Trophoblast cell (in vitro differentiated cells and primary cell): ENCODE measurements at regions not wholly inside any gene's neighbourhood (a gene's known extent, or its start where the extent isn't known, plus 50 kb on each side); places are given as distances from the start of the nearest gene placed in this dataset.

Experiments
- DNase-seq, 2 donors: peaks; one replicate each; pipeline ENCODE4 v3.0.0-alpha.2; 2016
- H2AFZ ChIP-seq: 2 replicates; pipeline ENCODE4 v1.6.1; 2013; ENCODE audit warnings: low read length, moderate library complexity, mild to moderate bottlenecking; ENCODE audit not compliant: insufficient read depth, poor library complexity
- H2AK5ac ChIP-seq: 2 replicates; pipeline ENCODE4 v1.6.1; 2013; ENCODE audit warnings: mild to moderate bottlenecking, low read length
- H2BK120ac ChIP-seq: 2 replicates; pipeline ENCODE4 v1.6.1; 2013; ENCODE audit warnings: low read length, mild to moderate bottlenecking, moderate library complexity; ENCODE audit not compliant: insufficient read depth, poor library complexity
- H2BK12ac ChIP-seq: 2 replicates; pipeline ENCODE4 v1.6.1; 2013; ENCODE audit warnings: mild to moderate bottlenecking, low read length, moderate library complexity
- H2BK5ac ChIP-seq: 2 replicates; pipeline ENCODE4 v1.6.1; 2013; ENCODE audit warnings: low read length, low read depth, moderate library complexity, mild to moderate bottlenecking; ENCODE audit not compliant: poor library complexity
- H3K14ac ChIP-seq: 2 replicates; pipeline ENCODE4 v1.6.1; 2013; ENCODE audit warnings: mild to moderate bottlenecking, low read length
- H3K18ac ChIP-seq: 2 replicates; pipeline ENCODE4 v1.6.1; 2013; ENCODE audit warnings: mild to moderate bottlenecking, low read length
- H3K23ac ChIP-seq: 2 replicates; pipeline ENCODE4 v1.6.1; 2013; ENCODE audit warnings: low read length
- H3K27ac ChIP-seq: 2 replicates; pipeline ENCODE4 v1.5.1; 2013; ENCODE audit warnings: low read depth, mild to moderate bottlenecking, inconsistent platforms, low read length, moderate library complexity
- H3K27me3 ChIP-seq: 2 replicates; pipeline ENCODE4 v1.6.1; 2013; ENCODE audit warnings: inconsistent platforms, mild to moderate bottlenecking, low read length, moderate library complexity; ENCODE audit not compliant: insufficient read depth
- H3K36me3 ChIP-seq, 2 experiments: 1 replicate in 1 of 2; 2 replicates in 1 of 2; pipeline ENCODE4 v1.6.1; 2013; ENCODE audit warnings: low read length in 2 of 2, mild to moderate bottlenecking in 2 of 2, moderate library complexity in 1 of 2; ENCODE audit not compliant: insufficient read depth in 2 of 2, control insufficient read depth in 1 of 2
- H3K4ac ChIP-seq: 2 replicates; pipeline ENCODE4 v1.6.1; 2013; ENCODE audit warnings: low read depth, mild to moderate bottlenecking, low read length, moderate library complexity
- H3K4me1 ChIP-seq, 2 experiments: 1 replicate in 1 of 2; 2 replicates in 1 of 2; pipeline ENCODE4 v1.6.1; 2013; ENCODE audit warnings: low read length in 2 of 2, mild to moderate bottlenecking in 2 of 2, moderate library complexity in 1 of 2; ENCODE audit not compliant: insufficient read depth in 2 of 2, control insufficient read depth in 1 of 2
- H3K4me2 ChIP-seq: 2 replicates; pipeline ENCODE4 v1.6.1; 2013; ENCODE audit warnings: inconsistent platforms, mild to moderate bottlenecking, low read length, moderate library complexity
- H3K4me3 ChIP-seq: 2 replicates; pipeline ENCODE4 v1.5.1; 2013; ENCODE audit warnings: mild to moderate bottlenecking, low read depth, low read length, inconsistent platforms
- H3K79me1 ChIP-seq: one replicate; pipeline ENCODE4 v1.6.1; 2013; ENCODE audit warnings: low read length
- H3K79me2 ChIP-seq: 2 replicates; pipeline ENCODE4 v1.6.1; 2013; ENCODE audit warnings: low read length, mild to moderate bottlenecking; ENCODE audit not compliant: control insufficient read depth, insufficient read depth, poor library complexity
- H3K9ac ChIP-seq: 2 replicates; pipeline ENCODE4 v1.6.1; 2013; ENCODE audit warnings: mild to moderate bottlenecking, low read length
- H3K9me3 ChIP-seq: 2 replicates; pipeline ENCODE4 v1.6.1; 2013; ENCODE audit warnings: low read depth, mild to moderate bottlenecking, control low read depth, inconsistent platforms, low read length; ENCODE audit not compliant: insufficient read depth
- H4K12ac ChIP-seq: 2 replicates; pipeline ENCODE4 v1.6.1; 2013; ENCODE audit warnings: low read depth, mild to moderate bottlenecking, low read length, moderate library complexity
- H4K8ac ChIP-seq: 2 replicates; pipeline ENCODE4 v1.6.1; 2013; ENCODE audit warnings: low read depth, mild to moderate bottlenecking, low read length, moderate library complexity
- H4K91ac ChIP-seq: one replicate; pipeline ENCODE4 v1.6.1; 2013; ENCODE audit warnings: low read depth, mild to moderate bottlenecking, low read length, moderate library complexity
- WGBS: extraction: QIAGEN DNeasy Blood & Tissue Kit; methylation state at CpG from one replicate; pipeline ENCODE4 v1.1.7; 2013; ENCODE audit warnings: missing lambda C conversion rate; ENCODE audit not compliant: insufficient read length, insufficient coverage; ENCODE audit errors: extremely low coverage; 5-methylcytosine and 5-hydroxymethylcytosine counted together

DNA sequence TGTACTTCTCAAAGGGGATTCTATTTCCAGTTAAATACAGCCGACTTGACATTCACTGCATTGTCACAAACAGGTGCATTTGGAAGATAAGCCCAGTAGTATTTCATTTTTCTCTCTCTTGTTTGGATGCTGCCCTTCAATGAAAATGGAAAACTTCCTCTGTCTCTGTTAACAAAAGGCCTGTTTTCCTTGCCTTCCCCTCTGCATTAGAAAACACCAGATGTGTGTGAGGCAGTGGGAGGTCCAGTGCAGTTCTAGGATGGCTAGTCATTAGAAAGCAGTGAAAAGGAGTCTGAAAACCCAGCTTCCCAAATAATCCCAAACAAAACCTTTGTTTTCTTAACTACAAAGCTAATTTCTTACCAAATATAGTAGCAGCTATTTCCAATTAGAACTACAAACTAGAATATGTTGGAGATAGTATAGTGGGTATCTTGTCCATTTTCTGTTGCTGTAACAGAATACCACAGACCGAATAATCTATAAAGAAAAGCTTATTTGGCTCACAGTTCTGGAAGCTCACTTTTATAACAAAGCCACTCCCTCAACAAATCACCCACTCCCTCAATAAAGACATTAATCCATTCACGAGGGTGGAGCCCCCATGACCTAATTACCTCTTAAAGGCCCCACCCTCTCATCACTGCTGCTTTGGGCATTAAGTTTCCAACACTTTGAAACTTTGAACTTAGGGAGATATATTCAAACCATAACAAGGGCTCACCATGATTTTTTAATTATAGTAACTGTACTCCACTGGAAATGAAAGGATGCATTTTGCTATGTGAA is 452.1 kb upstream of the RPS6KA3 start:
- Histone ChIP-seq H3K4me1 (peaks cover 0 to 2% of the 10 kb centered on the region in 2 experiments), H3K23ac (no peak overlapping the region), H3K9me3 (no peaks in the 10 kb centered on the region), H4K12ac (no peak overlapping the region), H4K8ac (no peak overlapping the region), H2AFZ (no peak overlapping the region), H3K9ac (no peak overlapping the region), H3K4me3 (no peak overlapping the region), H3K27ac (no peak overlapping the region), H3K4me2 (no peak overlapping the region), H3K36me3 (no peaks in the 10 kb centered on the region), H2BK120ac (no peak overlapping the region), H2AK5ac (no peak overlapping the region), H3K27me3 (no peaks in the 10 kb centered on the region), H3K18ac (no peak overlapping the region), H3K14ac (no peak overlapping the region), H4K91ac (no peak overlapping the region), H2BK5ac (no peak overlapping the region), H3K4ac (no peak overlapping the region), H2BK12ac (no peak overlapping the region), H3K79me2 (no peaks in the 10 kb centered on the region), H3K79me1 (peaks cover 5% of the 10 kb centered on the region)
- no peak for DNase-seq
- WGBS = no CpG with 5 or more reads among the region's 3 CpGs

DNA sequence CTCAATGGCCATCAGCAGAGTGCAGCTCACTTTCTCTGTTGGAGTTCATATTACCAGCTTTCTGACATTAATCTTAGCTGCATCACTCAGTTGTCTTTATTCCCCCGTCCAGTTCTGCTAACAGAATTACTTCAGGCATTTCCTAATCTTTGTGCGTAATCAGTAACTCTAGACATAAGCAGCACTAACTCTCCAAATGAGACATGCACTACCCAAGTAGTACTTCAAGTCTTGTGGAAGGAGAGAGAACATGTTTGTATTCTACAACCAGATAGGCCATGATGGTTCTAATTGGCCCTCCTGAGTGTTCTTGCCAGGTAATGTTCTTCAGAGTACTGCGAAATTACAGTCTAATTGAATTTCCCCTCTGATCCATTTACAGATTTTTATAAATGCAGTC is 448.5 kb upstream of the RPS6KA3 start:
- Histone ChIP-seq H3K14ac (no peak overlapping the region), H3K9me3 (no peaks in the 10 kb centered on the region)

GRCh38 chrX:20712811-20713210 is 446.1 kb upstream of the RPS6KA3 start:
- Histone ChIP-seq H4K8ac (no peak overlapping the region), H3K14ac (no peak overlapping the region), H3K4me3 (no peak overlapping the region), H3K9ac (no peak overlapping the region), H3K79me1 (peaks cover 13% of the 10 kb centered on the region), H2BK120ac (no peak overlapping the region), H4K12ac (no peak overlapping the region), H2BK5ac (no peak overlapping the region), H3K4ac (no peak overlapping the region), H3K36me3 (no peaks in the 10 kb centered on the region), H3K23ac (no peak overlapping the region), H3K27ac (peak overlapping the region; percentile 74), H3K9me3 (no peaks in the 10 kb centered on the region), H3K4me2 (no peak overlapping the region), H2AK5ac (no peak overlapping the region), H2AFZ (no peak overlapping the region), H3K4me1 (peaks cover 0 to 6% of the 10 kb centered on the region in 2 experiments), H4K91ac (peak overlapping the region; percentile 83), H2BK12ac (no peak overlapping the region), H3K27me3 (no peaks in the 10 kb centered on the region), H3K79me2 (no peaks in the 10 kb centered on the region), H3K18ac (no peak overlapping the region)
- no CpG with 5 or more reads among the region's 1 CpG for WGBS
- peak; percentile 9 to 75 for DNase-seq

More for the DNA sequence above, 448.5 kb upstream of the RPS6KA3 start:
- no peak overlapping the region for H3K9ac ChIP-seq
- no peak for DNase-seq
- no peaks in the 10 kb centered on the region for H3K27me3 ChIP-seq
- no peaks in the 10 kb centered on the region for H3K79me2 ChIP-seq
- no peak overlapping the region for H2BK5ac ChIP-seq
- no peaks in the 10 kb centered on the region for H3K36me3 ChIP-seq
- peaks cover 13% of the 10 kb centered on the region for H3K79me1 ChIP-seq
- no CpG with 5 or more reads among the region's 3 CpGs for WGBS
- H3K4me3 ChIP-seq = no peak overlapping the region
- H3K4ac ChIP-seq = no peak overlapping the region
- H2AFZ ChIP-seq = no peak overlapping the region
- H3K18ac ChIP-seq = no peak overlapping the region
- H2AK5ac ChIP-seq = no peak overlapping the region
- H4K8ac ChIP-seq = no peak overlapping the region
- H2BK12ac ChIP-seq = no peak overlapping the region
- no peak overlapping the region for H4K91ac ChIP-seq
- H3K4me1 ChIP-seq = peaks cover 0 to 4% of the 10 kb centered on the region in 2 experiments
- H2BK120ac ChIP-seq = no peak overlapping the region
- no peak overlapping the region for H3K23ac ChIP-seq
- no peak overlapping the region for H3K27ac ChIP-seq
- no peak overlapping the region for H3K4me2 ChIP-seq
- no peak overlapping the region for H4K12ac ChIP-seq

- Histone ChIP-seq H3K27ac (no peak overlapping the region), H2AFZ (no peak overlapping the region), H3K9me3 (no peaks in the 10 kb centered on the region), H3K18ac (no peak overlapping the region), H3K14ac (no peak overlapping the region), H3K36me3 (no peaks in the 10 kb centered on the region), H4K12ac (no peak overlapping the region), H2BK5ac (peak overlapping the region; percentile 31), H4K91ac (peak overlapping the region; percentile 55), H3K4me2 (no peak overlapping the region), H3K27me3 (no peaks in the 10 kb centered on the region), H3K9ac (no peak overlapping the region), H3K4ac (no peak overlapping the region), H3K4me1 (peaks cover 0 to 6% of the 10 kb centered on the region in 2 experiments), H2BK12ac (no peak overlapping the region), H3K23ac (no peak overlapping the region), H2BK120ac (peak overlapping the region; percentile 51), H4K8ac (no peak overlapping the region), H3K79me2 (no peaks in the 10 kb centered on the region), H3K4me3 (no peak overlapping the region), H2AK5ac (no peak overlapping the region), H3K79me1 (peaks cover 13% of the 10 kb centered on the region)
- DNase-seq = peak; percentile 80 to 82
- whole genome bisulfite sequencing = no CpG with 5 or more reads among the region's 3 CpGs
Measured at GRCh38 chrX:20711366-20711765, 444.7 kb upstream of the RPS6KA3 start.
